Islet precursor cell (in vitro differentiated cells): ENCODE measurements at regions not wholly inside any gene's neighbourhood (a gene's known extent, or its start where the extent isn't known, plus 50 kb on each side); places are given as distances from the start of the nearest gene placed in this dataset.
"Not testable (repeated sequence)": the region's sequence is repeated elsewhere in the genome, so short reads cannot be mapped to it uniquely, and the experiment has no call there.

Experiments
- DNase-seq: peaks from one replicate; pipeline ENCODE4 v3.0.0-alpha.2; 2018

DNA sequence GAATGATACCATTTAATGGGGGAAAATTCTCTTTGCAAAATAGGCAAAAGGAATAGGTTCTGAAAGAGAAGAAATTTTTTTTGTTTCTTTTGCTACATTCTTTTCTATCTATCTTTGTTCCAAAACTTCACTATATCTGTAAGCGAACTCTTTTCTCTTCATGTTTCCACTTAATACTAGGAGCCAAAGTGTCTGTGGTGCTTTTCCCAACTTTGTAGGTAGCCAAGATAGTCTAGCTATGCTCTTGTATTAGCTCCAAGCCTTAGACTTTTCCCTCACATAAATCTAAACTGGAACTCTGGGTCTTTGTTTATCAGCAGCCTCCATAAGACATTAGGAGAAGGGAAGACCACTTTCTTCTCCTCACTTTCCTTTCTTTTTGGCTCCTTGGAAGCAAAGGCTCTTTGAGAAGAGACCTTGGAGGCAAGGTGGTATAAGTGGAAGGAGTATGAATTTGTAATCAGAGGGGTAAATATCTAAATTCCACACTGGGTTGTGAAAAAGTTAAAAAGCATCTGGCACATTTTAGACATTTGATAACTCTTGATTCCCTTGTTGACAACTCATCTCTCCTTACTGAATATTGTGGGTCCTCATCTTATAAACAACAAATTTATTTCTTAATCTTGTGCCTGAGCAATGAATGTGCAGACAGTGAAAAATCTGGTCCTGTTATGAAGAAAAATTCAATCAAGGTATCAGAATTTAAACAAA, 130.0 kb downstream of the EHF start:
- DNase-seq: no peak

DNA sequence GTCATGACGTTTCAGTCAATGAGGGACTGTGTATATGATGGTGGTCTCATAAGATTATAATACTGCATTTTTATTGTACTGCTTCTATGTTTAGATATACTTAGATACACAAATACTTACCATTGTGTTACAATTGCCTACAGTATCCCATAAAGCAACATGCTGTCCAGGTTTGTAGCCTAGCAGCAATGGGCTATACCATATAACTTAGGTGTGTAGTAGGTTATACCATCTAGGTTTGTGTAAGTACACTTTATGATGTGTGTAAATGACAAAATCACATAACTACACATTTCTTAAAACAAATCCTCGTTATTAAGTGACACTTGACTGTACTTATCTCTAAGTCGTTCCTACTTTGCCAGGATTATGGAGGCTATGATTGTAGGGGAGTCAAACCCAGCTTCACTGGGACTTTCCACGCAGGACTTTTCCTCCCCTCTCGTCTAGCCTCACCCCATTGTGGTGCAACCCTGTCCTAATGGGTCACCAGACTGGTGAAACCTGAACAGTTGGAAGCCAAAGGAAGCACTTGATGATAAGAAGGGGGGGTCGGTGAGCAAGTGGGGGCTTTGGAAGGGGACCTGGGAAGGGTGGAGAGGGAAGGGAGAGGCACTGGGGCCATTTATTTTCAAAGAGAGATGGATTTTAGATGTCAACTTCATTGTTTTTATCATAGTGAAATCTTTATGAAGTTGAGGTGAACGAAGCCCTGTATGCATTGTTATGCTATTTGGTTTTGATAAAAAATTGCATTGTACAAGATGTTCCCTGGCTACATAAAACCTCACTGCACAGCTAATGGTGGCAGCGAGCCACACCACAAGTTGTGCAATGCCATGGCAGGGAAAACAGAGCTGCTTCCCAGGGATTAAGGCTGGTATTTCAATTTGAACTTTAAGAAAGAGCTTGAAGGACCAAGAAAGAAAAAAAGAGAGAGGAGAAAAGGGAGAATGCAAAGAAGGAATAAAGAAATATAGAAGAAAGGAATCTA, 129.1 kb downstream of the EHF start:
- no peak for DNase-seq

GRCh38 chr11:34748036-34748435, 127.1 kb downstream of the EHF start:
- no peak for DNase-seq

DNA sequence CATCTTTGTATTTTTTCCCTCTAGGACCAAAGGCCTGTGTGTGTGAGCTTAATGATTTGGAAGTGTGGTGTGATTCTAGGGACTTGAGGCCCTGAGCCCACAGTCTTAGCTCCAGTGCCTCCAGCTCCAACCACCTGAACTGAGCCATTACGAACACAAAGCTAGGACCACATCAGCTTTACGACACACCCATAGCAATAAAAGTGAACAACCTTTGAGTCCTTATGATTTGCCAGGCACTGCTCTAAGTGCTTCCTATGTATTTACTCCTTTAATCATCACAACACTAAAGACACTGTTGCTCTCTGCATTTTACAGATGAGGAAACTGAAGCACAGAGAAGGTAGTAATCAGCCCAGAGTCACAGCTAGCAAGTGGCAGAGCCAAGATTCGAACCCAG, 126.4 kb downstream of the EHF start:
- DNase-seq: no peak

DNA sequence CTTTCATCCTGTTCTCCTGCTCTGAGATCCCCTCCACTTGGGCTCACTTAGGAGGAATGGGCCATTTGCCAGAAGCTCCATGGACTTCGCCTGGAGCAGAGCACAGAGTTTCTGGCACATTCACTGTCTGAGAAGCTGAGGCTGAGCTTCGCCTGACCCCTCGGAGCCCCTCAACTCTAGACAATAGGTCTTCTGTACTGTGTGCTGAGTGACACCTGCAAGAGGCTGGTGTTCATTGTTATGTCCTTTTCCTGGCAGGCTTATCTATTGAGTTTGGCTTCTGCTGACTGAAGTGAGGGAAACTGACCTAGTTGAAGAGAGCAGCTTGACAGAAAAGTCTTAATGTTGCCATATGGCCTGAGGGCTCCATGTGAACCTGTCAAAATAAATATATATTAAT, 124.3 kb downstream of the EHF start:
- DNase-seq: no peak

GRCh38 chr11:34744511-34744910, 123.6 kb downstream of the EHF start:
- no peak for DNase-seq

- DNase-seq: no peak
Measured at GRCh38 chr11:34738237-34738636, 117.3 kb downstream of the EHF start.

GRCh38 chr11:34732831-34733230, 111.9 kb downstream of the EHF start:
- no peak for DNase-seq

DNA sequence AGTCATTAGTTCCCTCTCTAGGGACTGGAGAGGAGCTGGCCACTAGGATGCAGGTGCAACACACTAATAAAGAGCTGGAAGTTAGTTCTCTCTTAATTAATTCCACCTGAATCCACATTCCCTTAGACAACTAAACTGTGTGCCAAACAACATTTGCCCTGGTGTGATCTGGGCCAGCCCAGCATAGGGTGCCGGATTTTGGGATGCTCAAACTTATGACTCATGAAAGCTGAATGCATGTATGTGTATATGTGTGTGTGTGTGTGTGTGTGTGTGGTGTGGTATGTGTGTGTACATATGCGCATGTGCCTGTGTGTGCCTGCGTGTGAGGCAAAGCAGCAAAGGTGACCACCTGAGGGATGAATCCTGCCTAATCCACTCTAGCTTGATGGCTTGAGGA, 110.7 kb downstream of the EHF start:
- DNase-seq: no peak

DNA sequence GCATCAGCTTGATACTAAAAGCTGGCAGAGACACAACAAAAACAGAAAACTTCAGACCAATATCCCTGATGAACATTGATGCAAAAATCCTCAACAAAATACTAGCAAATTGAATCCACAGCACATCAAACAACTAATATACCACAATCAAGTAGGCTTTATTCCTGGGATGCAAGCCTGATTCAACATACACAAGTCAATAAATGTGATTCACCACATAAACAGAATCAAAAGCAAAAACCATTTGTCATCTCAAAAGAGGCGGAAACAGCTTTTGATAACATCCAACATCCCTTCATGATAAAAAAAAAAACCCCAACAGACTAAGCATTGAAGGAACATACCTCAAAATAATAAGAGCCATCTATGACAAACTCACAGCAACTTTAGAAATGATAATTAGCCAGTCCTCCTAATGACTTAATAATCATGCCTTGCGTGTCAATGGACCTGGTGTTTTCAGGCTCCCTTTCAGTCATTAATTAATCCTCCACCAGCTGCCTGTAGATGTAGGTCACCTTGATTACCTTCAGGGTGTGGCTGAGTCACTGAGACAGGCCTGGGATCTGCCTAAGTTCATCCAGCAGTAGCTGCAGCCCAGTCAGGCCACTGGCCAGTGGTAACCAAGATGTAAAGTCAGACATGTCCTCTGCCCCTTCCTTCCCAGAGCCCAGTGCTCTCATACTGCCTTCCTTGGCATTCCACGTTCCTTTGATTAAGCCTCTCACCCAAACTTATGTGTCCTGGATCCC, 109.8 kb downstream of the EHF start:
- no peak for DNase-seq

GRCh38 chr11:34728609-34729008, 107.7 kb downstream of the EHF start:
- DNase-seq: no peak

DNA sequence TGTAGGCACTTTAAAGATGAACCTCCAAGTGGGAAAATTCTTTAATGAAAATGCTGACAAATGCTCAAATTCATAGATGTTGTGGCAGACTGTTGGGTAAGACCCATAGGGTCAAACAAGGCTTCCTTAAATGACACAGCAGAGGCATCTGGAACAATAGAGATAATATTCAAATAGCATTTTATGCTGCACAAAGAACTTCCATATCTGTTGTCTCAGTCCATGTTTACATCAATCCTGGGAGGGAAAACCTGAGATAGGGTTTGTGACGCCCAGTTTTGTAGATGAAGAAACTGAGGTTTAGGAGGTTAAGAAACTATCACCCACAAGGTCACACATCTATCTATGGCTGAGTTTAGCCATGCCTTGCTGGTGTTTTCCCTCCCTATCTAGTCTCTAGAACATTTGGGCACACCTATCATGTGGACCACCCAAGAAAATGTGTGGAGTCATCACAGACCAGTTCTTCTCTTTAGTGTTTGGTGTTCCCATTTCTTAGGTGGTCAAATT, 106.4 kb downstream of the EHF start:
- DNase-seq: no peak

DNA sequence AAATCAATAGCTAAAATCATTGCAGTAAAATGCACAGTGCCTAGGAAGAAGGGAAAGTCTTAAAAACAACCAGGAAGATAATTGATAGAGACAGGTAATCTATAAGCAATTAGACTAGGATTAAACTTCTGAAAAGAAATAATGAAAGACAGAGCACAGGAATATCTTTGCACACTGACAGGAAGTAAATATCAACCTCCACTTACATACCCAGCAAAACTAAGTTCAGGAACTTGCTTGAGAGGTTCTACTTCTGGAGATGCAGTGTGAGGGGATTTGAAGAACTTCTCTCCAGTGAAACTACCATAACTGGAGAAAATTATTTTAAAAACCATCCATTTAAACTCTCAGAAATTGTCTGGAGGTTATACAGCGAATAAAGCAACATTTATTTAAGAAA, 104.1 kb downstream of the EHF start:
- DNase-seq: no peak

DNA sequence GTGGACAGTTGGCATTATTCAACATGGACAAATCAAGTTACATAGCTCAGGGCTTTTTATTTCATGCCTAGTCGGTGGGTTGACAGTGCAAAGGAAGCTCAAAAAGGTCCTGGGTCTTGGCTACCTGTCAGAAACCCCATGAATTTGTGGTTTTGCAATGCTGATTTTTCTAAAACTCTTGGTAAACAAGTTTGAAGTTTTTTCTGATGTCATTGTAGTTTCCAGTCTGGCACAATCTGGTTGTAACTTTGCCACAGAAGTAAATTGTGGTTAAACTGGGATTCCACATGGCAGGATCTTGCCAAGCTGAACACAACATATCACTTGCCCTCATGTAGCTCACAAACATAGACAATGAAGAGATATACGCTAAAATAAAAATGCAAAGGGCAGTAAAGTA, 100.8 kb downstream of the EHF start:
- no peak for DNase-seq

GRCh38 chr11:34719303-34719848, 98.5 kb downstream of the EHF start:
- DNase-seq: no peak

DNA sequence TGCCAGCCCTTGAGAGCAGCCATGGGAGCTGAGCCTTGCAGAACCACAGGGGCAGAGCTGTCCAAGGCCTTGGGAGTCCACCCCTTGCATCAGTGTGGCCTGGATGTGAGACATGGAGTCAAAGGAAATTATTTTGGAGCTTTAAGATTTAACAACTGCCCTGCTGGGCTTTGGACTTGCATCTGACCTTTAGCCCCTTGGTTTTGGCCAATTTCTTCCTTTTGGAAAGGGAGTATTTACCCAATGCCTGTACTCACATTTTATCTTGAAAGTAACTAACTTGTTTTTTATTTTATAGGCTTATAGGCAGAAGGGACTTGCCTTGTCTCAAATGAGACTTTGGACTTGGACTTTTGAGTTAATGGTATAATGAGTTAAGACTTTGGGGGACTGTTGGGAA, 92.7 kb downstream of the EHF start:
- DNase-seq: not testable (repeated sequence)
